COLO668 (cell line): ENCODE measurements at regions not wholly inside any gene's neighbourhood (a gene's known extent, or its start where the extent isn't known, plus 50 kb on each side); places are given as distances from the start of the nearest gene placed in this dataset.
A peak's percentile ranks its signal among the peaks of the same experiment; 100 is the strongest.

ENCODE experiments used
- DNase-seq: peaks from one replicate; lab custom pipeline; 2025; ENCODE audit not compliant: unreplicated experiment; lab: John Stamatoyannopoulos, UW

DNA sequence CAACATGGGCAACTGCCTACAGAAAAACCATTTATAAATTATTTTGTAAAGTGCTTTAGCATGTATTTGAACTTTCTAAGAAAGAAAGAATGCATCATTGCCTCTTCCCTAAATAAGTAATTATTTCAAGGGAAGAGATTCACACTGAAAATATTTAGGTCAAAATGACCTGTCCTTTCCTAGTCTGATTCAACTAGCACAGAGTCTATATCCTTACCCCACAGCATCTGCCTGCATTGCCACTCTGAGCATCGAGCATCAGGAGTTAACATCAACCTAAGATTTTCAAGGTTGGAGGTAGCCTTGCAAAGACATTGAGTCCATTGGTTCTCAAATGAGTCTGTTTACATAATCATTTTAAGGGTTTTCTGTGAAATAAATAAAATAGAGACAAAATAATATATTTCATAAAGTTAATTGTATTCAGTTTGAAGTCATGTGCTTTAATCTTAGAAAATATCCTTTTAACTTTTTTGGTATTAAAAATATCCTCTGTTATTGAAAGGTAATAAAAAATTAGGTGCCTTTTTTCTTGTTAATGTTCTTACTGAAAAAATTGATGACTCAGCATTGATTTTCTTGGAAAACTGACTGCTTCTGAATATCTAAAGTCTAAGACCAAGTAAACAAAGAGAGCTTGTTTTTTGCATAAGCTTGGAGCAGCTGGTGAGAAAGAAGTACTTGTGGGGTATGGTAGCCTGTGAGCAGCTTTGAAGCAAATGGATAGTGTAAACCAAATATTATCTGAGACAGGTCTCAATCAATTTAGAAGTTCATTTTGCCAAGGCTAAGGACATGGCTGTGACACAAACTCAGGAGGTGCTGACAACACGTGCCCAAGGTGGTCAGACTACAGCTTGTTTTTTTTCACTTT, 269.0 kb upstream of the CLEC14A start:
- DNase-seq, result no peak

GRCh38 chr14:38522724-38523123, 266.8 kb upstream of the CLEC14A start:
- no peak for DNase-seq

GRCh38 chr14:38521591-38521990, 265.7 kb upstream of the CLEC14A start:
- DNase-seq, result no peak

DNA sequence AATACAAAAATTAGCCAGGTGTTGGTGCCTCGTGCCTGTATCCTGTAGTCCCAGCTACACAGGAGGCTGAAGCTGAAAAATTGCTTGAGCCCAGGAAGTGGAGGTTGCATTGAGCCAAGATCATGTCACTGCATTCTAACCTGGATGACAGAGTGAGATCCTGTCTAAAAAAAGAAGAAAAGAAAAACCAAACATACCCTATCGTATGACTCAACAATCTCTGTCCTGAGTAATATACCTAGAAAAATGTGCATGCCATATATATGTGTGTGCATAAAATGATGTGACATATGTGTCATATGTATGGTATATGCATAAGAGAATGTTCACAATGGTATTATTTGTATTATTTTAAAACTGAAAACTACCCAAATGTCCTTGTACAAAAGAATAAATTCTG, 261.5 kb upstream of the CLEC14A start:
- DNase-seq, result no peak

- DNase-seq, result no peak
Measured at GRCh38 chr14:38512236-38512635, 256.3 kb upstream of the CLEC14A start.

DNA sequence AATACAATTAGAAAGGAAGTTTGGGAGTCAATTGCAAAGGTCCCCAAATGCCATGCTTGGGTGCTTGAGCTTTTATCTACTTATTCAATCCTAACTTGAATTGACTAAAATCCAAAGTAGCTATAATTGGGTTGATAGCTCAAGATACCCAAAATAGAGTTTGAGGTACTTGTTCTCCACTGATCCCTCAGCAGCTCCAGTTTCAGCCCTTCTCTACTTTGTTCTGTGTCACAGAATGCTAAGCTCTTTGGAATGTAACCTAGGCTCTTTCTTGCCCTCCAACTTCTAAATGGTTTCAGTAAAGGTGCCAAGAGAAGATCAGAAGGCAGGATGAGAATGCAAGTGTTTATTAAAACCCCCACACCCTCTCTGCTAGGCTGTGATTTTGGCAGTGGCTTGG, 251.4 kb upstream of the CLEC14A start:
- DNase-seq, result no peak

GRCh38 chr14:38505973-38506249, 250.0 kb upstream of the CLEC14A start:
- no peak for DNase-seq

DNA sequence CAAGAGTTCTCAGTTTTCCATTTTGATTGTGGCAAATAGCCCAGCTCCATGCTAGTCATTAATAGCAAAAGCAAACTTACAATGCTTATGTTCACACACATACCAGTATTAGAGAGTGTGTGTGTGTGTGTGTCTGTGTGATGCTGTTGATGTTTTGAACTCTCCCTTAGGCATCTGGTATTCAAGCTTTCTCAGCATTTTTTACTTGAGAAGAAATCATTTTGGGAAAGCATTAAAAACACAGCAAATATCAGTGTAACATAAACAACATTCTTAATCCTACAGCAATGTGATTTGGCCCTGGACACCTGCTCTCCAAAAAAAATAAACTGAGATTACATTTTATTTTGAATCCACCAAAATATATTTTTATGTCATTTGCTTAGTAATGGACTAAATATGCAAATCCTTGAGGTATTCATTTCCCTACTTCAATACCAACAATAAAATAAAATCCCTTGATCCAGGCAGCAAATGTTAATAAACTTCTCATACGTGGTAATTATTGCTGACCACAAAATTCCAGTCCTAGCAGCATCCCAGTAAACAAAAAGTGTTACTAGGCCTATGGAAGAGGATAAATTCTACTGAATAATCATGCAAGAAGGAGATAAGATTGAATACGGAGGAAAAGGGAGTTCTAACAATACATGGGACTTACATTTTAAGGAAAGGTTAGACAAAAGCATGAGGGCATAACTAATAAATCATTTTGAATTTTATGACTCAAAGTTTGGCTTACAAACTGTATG, 249.5 kb upstream of the CLEC14A start:
- no peak for DNase-seq

DNA sequence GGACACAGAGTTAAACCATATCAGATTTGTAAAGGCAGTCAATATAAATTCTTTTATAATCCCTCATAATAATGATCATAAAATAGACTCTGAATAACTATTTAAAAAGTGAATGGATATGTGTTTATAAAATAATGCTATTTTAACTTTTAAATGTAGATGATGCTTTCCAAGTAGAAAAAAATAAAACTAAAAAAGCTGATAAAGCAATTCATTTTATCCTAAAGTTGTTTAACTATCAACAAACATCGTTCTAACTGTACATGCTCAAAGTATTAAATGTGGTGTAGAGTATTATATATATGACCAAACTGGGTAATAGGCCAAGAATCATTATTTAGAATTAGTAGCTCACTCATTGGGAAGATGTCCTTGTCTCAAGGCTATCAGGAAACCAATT, 248.3 kb upstream of the CLEC14A start:
- DNase-seq, result no peak

- DNase-seq, result no peak
Measured at GRCh38 chr14:38502239-38502638, 246.3 kb upstream of the CLEC14A start.

DNA sequence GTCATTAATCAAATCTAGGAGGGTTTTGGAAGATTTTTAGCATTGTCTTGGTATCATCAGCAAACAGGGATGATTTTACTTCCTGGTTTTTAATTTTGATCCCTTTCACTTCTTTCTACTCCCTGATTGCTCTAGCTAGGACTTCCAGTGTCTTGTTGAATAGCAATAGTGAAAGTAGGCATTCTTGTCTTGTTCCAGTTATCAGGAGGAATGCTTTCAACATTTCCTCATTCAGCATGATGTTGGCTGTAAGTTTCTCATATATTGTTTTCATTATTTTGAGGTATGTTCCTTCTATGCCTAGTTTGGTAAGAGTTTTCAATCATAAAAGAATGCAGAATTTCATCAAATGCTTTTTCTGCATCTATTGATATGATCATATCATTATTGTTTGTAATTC, 244.2 kb upstream of the CLEC14A start:
- DNase-seq, result no peak

DNA sequence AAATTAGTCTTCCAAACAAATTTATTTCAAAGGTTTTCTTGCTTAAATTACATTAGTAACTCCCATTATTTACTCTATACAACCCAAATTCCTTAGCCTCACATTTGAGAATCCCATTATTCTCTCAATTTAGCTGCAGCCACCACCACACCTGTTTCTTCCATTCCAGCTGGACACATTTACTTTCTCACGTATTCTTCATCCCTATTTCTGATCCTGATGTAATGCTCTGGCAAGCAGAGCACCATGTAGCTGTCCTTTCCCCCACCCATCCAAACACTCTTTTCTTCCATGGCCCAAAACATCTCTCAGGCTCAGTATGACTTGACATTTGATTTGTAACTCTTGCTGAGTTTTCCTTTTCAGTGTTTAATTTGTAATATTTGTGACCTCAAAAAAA, 240.2 kb upstream of the CLEC14A start:
- no peak for DNase-seq

DNA sequence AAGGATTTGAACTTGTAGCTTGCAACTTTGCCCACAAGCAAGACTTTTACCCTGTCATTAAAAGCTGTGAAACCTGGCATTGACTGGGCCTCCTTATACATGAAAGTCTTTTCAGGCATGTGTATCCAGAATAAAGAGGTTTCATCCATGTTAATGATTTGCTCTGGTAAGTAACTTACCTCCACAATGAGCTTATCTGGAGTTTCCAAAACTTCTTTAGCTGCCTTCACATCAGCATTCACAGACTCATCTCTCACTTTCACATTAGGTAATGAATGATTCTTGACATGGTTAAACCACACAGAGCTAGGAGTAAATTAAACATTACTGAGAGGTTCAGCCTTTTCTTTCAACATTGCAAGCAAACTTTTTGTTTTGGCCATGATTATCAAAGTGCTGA, 234.4 kb upstream of the CLEC14A start:
- no peak for DNase-seq

- no peak for DNase-seq
Measured at GRCh38 chr14:38485026-38485425, 229.1 kb upstream of the CLEC14A start.

DNA sequence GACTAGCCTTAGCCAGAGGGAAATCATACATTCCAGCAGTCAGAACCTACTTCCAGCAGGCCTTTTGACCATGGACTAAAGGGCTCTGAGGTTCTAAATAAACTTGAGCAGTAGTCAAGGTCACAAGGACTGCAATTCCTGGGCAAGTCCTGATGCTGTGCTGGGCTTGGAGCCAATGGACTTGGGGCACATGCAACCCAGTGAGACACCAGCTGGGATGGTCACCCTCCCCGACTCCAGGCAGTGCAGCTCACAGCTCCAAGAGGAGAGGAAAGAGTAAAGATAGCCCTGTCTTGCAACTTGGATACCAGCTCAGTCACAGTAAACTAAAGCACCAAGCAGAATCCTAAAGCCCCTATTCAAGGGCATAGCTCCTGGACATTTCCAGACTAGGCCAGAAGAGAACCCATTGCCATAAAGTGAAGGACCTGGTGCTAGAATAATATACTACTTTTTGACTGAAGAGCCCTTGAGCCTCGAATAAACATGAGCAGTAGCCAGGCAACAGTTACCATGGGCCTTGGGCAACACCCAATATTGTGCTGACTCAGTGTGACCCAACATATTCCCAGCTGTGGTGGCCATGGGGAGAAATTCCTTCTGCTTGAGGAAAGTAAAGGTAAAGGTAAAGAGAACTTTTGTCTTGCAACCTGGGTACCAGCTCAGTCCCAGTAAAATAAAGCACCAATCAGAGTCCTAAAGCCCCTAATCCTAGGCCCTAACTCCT, 226.2 kb upstream of the CLEC14A start:
- peak; percentile 38 for DNase-seq

DNA sequence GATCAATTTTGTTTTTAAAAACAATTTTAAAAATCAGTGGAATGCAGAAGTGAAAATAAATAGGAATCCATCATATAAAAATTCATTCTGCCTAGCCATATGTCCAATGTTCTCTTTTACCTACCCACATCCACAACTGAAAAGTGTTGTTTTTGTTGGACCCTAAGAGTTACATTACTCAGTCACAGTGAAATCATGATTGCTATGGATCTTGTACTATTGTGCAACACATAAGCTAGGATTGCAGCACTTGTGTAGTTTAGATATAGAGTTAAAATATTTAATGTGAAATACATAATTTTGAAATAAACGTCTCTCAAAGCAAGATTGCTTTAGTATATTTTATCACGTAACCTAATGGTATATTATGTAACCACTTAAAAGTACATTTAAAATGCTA, 213.3 kb upstream of the CLEC14A start:
- no peak for DNase-seq

GRCh38 chr14:38442208-38442607, 186.3 kb upstream of the CLEC14A start:
- no peak for DNase-seq

DNA sequence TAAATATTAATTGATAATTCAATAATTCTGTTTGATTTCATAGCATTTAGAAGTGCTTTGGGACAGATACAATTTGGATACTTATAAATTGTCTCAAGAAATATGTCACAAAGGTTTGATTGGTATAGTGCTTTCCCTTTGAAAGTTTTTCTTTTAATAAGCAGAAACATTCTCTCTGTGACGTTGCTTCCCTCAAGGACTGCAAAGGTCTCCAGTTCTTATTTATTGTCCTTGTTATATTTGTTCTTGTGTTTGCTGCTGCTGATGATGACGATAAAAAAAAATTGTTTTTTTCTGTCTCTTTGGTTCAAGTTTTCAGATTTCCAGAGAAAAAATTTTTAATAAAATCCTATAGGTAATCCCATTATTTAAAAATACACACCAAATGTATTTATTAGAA, 176.3 kb upstream of the CLEC14A start:
- DNase-seq, result no peak

DNA sequence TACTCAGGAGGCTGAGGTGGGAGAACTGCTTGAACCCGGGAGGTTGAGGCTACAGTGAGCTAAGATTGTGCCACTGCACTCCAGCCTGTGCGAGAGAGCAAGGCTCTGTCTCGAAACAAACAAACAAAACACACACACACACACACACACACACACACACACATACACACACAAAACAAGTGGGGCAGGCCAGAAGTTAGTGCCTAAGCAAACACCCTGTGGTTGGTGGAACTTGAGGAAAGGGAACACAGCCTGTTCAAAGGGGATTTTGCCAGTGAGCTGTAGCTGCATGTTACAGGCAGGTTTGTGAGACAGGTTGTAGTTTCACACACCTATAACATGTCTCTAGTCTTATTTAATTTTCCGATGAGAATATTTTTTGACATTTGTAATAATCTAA, 175.3 kb upstream of the CLEC14A start:
- no peak for DNase-seq

- no peak for DNase-seq
Measured at GRCh38 chr14:38430522-38430921, 174.6 kb upstream of the CLEC14A start.

DNA sequence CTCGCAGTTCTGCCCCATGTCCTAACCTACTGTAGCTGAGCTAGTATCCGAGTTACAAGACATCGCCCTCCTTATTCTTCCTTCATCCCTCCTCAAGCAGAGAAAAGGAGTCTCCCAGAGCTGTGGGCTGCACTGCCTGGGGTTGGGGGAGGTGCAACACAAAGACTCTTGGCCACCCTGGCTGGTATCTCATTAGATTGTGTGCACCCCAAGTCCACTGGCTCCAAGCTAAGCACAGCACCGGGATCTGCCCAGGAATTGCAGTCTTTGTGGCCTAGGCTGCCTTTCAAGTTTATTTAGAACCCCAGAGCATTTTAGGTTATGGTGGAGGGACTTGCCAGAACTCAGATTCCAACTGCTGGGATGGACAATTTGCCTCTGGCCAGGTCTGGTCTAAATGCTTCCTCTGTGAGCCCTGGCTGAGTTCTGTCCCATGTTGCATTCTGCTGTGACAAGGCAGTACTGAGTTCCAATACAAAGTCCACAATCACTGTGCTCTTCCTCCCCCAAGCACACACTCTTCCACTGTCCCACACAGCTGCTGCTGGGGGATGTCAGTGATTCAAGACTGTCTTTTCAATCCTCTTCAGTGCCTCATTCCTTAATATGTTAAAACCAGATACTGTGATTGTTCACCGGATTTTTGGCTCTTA, 169.6 kb upstream of the CLEC14A start:
- no peak for DNase-seq

GRCh38 chr14:38420048-38420447, 164.2 kb upstream of the CLEC14A start:
- no peak for DNase-seq
